ENCODE measurements at regions not wholly inside any gene's neighbourhood (a gene's known extent, or its start where the extent isn't known, plus 50 kb on each side); places are given as distances from the start of the nearest gene placed in this dataset.

GRCh38 chr1:239587574-239588369 lies 201.4 kb downstream of the CHRM3 start:
- no peaks in the 10 kb centered on the region for H3K27me3 ChIP-seq (replicated peaks; ENCODE audit: insufficient read depth, low read depth, low read length, poor library complexity)
- H3K4me3 ChIP-seq (ENCODE audit: low read depth, low read length, poor library complexity, severe bottlenecking), result no peak overlapping the region
- DNase-seq (ENCODE audit: low spot score), result no peak
- no peak overlapping the region for H3K27ac ChIP-seq (ENCODE audit: low read depth, low read length, poor library complexity, severe bottlenecking)
- no peaks in the 10 kb centered on the region for H3K9me3 ChIP-seq (ENCODE audit: low read depth, low read length, poor library complexity, severe bottlenecking)
- ChIA-PET CTCF (no interaction called here), POLR2A (ENCODE audit: low non-redundant PET) (no interaction called here)
- intact Hi-C loops (cut with micrococcal nuclease; ENCODE audit: unreplicated experiment), result no loop called here
- no peak for TF ChIP-seq CTCF (conservative IDR thresholded peaks at IDR 0.05; ENCODE audit: low read depth, low read length)
- no peaks in the 10 kb centered on the region for H3K4me1 ChIP-seq (ENCODE audit: insufficient read depth, low read length, poor library complexity, severe bottlenecking)
- H3K36me3 ChIP-seq (ENCODE audit: insufficient read depth, low read length, poor library complexity, severe bottlenecking), result no peaks in the 10 kb centered on the region
- BruUV-seq (replicated peaks), result no TSS peak

GRCh38 chr1:239590556-239590955 lies 204.2 kb downstream of the CHRM3 start:
- Histone ChIP-seq H3K27me3 (replicated peaks; ENCODE audit: insufficient read depth, low read depth, low read length, poor library complexity) (no peaks in the 10 kb centered on the region), H3K27ac (ENCODE audit: low read depth, low read length, poor library complexity, severe bottlenecking) (no peak overlapping the region), H3K4me1 (ENCODE audit: insufficient read depth, low read length, poor library complexity, severe bottlenecking) (no peaks in the 10 kb centered on the region), H3K36me3 (ENCODE audit: insufficient read depth, low read length, poor library complexity, severe bottlenecking) (no peaks in the 10 kb centered on the region), H3K4me3 (ENCODE audit: low read depth, low read length, poor library complexity, severe bottlenecking) (no peak overlapping the region), H3K9me3 (ENCODE audit: low read depth, low read length, poor library complexity, severe bottlenecking) (no peaks in the 10 kb centered on the region)
- TF ChIP-seq EZH2 (IDR thresholded peaks at IDR 0.05; ENCODE audit: borderline replicate concordance, low read depth, low read length, poor library complexity, severe bottlenecking), result no peak
- intact Hi-C loops (cut with micrococcal nuclease; ENCODE audit: unreplicated experiment), result no loop called here
- ChIA-PET POLR2A (ENCODE audit: low non-redundant PET) (no interaction called here), CTCF (no interaction called here)
- DNase-seq (ENCODE audit: low spot score), result no peak
- no TSS peak for BruUV-seq (replicated peaks)

- no TSS peak for BruUV-seq (replicated peaks)
- Histone ChIP-seq H3K4me3 (ENCODE audit: low read depth, low read length, poor library complexity, severe bottlenecking) (no peak overlapping the region), H3K27ac (ENCODE audit: low read depth, low read length, poor library complexity, severe bottlenecking) (no peak overlapping the region), H3K36me3 (ENCODE audit: insufficient read depth, low read length, poor library complexity, severe bottlenecking) (no peaks in the 10 kb centered on the region), H3K9me3 (ENCODE audit: low read depth, low read length, poor library complexity, severe bottlenecking) (no peaks in the 10 kb centered on the region), H3K4me1 (ENCODE audit: insufficient read depth, low read length, poor library complexity, severe bottlenecking) (no peaks in the 10 kb centered on the region), H3K27me3 (replicated peaks; ENCODE audit: insufficient read depth, low read depth, low read length, poor library complexity) (no peaks in the 10 kb centered on the region)
- intact Hi-C loops (cut with micrococcal nuclease; ENCODE audit: unreplicated experiment), result no loop called here
- DNase-seq (ENCODE audit: low spot score), result no peak
- POLR2A ChIA-PET (ENCODE audit: low non-redundant PET), result no interaction called here
- TF ChIP-seq CTCF (conservative IDR thresholded peaks at IDR 0.05; ENCODE audit: low read depth, low read length) (no peak), EZH2 (IDR thresholded peaks at IDR 0.05; ENCODE audit: borderline replicate concordance, low read depth, low read length, poor library complexity, severe bottlenecking) (no peak)
- CTCF ChIA-PET, result no interaction called here
These were observed 207.2 kb downstream of the CHRM3 start for GRCh38 chr1:239593527-239593926.

GRCh38 chr1:239600588-239600987 lies 214.2 kb downstream of the CHRM3 start:
- no peaks in the 10 kb centered on the region for H3K27me3 ChIP-seq (replicated peaks; ENCODE audit: insufficient read depth, low read depth, low read length, poor library complexity)
- BruUV-seq (replicated peaks), result no TSS peak
- no peak overlapping the region for H3K4me3 ChIP-seq (ENCODE audit: low read depth, low read length, poor library complexity, severe bottlenecking)
- TF ChIP-seq EZH2 (IDR thresholded peaks at IDR 0.05; ENCODE audit: borderline replicate concordance, low read depth, low read length, poor library complexity, severe bottlenecking) (no peak), CTCF (conservative IDR thresholded peaks at IDR 0.05; ENCODE audit: low read depth, low read length) (no peak)
- no peaks in the 10 kb centered on the region for H3K9me3 ChIP-seq (ENCODE audit: low read depth, low read length, poor library complexity, severe bottlenecking)
- no peak for DNase-seq (ENCODE audit: low spot score)
- intact Hi-C loops (cut with micrococcal nuclease; ENCODE audit: unreplicated experiment), result no loop called here
- no peak overlapping the region for H3K27ac ChIP-seq (ENCODE audit: low read depth, low read length, poor library complexity, severe bottlenecking)
- POLR2A ChIA-PET (ENCODE audit: low non-redundant PET), result no interaction called here
- H3K36me3 ChIP-seq (ENCODE audit: insufficient read depth, low read length, poor library complexity, severe bottlenecking), result no peaks in the 10 kb centered on the region
- CTCF ChIA-PET, result no interaction called here
- no peaks in the 10 kb centered on the region for H3K4me1 ChIP-seq (ENCODE audit: insufficient read depth, low read length, poor library complexity, severe bottlenecking)
